ENCODE measurements at regions not wholly inside any gene's neighbourhood (a gene's known extent, or its start where the extent isn't known, plus 50 kb on each side); places are given as distances from the start of the nearest gene placed in this dataset.

DNA sequence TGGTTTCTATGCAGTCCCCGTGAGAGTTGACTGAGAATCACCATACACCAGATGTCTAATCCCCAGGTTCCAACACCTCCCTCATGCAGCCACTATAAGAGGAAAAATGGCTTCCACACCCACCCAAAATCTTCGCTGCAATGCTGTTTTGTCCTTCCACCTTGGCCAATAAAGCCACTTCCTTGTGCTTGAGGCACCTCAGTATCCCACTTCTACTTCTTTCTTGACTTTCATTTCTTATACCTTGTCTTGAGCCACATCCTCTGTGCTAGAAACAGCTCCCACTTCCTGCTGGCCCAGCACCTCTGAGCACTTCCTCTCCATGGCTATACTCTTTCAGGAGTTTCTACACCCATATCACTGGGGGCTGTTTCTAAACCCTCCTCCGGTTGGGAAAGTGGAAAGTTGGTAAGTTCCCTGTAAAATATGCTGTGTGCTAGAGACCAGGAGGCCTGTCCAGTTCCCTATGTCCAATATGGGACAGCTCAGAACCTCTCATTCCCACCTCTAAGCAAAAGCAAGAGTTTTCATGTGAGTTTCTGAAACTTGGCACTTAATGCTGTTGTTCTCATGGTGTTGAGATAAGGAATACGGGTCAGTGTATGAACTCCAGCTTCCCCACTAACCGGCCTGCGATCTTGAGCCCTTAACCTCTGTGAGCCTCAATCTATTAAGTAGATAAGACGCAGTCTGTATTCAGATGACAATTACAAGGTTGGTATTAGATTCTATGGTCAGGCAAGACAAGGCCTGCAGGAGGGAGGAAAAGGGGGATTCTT, 209.1 kb upstream of the ID2 start:
- no peak for ATAC-seq

DNA sequence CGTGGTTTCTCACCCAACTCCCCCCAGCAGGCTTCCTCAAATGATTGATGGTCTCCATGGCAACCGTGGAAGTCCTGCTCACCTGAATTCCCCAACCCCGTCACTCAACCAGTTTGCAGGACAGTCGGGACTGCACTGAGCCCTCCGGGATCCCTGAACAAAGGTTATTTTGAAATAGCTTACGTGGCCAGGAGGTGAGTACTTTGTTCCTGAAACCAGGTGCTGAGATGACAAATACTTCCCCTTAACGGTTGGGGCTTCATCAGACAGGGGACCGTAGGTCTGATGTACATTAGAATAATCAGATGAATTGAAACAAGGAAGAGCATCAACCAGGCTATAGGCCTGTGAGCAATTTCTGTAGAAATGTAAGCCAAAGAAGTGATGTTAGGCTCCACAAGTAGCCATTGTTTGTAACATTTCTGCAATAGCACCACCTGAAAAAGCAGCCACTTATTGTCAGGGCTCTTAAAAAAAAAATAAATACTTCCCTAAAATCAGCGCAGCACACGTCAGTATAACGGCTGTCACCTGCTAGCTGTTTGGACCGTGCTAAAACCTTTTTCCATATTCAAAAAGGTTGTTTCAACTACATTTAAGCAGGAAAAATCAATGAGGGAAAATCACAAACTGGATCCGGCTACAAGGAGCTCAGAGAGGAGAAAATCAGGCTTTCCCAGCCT, 206.4 kb upstream of the ID2 start:
- ATAC-seq: peak; percentile 91 to 94

GRCh38 chr2:8477552-8478470, 204.0 kb upstream of the ID2 start:
- peak; percentile 3 to 19 for ATAC-seq

DNA sequence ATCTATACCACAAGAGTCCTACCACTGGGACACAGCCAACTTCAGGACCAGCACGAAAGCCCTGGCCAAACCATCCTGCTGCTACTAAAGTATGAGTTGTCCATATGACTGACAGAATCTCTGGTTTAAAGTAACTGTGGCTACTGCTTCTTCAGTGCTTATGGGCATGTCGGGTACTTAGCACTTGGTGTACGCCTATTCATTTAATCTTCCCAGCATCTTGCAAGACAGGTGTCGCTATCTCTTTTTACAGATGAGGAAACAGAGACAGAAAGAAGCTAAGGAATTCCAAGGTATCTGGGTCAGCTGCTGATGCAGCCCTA, 203.4 kb upstream of the ID2 start:
- no peak for ATAC-seq

- ATAC-seq: no peak
Measured at GRCh38 chr2:8479298-8479697, 202.6 kb upstream of the ID2 start.

DNA sequence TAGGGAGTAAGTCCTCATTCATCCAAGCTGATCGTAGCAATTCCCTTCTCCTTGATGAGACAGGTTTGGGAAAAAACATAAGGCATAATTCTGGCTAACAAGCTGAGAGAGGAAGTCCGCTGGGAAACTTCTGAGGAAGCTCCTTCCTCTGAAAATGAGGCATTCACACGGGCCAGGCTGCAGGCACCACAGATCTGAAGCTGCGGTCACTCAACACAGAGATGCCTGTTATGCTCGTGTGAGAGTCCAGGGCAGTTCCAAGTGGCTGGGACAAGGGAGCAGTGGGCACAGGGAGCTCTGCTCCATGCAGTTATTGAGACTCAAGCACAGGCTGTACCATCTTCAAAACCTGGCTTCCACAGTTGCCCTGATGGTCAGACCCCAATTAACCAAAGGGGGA, 200.9 kb upstream of the ID2 start:
- ATAC-seq: no peak

DNA sequence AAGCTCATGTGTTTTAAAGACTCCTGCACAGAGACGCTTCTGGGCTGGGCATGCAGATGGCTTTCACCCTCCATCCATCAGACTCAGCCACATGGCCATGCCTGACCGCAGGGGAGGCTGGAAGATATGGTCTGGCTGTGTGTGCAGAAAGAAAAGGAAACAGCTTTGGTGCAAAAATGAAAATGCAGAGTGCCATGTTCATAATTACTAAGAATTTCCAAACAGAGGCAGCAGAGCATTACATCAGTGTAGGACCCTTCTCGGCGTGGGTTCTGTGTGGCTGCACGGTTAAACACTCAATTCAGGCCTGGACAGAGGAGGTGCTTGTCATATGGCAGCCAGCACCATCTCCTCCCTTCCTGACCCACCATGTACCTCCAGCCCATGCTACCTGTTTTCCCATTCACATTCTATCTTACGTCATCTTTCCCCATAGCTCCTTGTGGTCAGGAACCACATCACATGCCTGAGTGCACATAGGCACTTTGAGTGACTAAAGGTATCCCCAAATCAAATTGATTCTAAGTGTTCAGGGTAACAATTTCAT, 200.3 kb upstream of the ID2 start:
- ATAC-seq: peak; percentile 37 to 39

DNA sequence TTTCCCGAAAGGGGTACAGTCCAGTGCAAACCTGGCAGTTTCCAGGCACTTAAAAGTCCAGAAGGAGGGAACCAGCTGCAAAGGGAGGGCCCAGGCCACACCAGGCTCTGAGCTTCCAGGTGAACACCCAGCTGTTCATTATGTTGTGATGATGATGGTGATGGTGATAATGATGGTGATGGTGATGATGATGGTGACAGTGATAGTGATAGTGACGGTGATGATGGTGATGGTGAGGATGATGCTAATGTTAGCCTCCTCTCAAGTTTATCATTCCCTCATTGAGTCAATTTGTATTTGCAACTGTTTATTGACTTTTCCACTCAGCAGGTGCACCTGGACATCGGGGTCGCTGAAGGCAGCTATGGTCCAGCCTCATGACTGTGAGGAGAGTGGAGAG, 199.4 kb upstream of the ID2 start:
- no peak for ATAC-seq

DNA sequence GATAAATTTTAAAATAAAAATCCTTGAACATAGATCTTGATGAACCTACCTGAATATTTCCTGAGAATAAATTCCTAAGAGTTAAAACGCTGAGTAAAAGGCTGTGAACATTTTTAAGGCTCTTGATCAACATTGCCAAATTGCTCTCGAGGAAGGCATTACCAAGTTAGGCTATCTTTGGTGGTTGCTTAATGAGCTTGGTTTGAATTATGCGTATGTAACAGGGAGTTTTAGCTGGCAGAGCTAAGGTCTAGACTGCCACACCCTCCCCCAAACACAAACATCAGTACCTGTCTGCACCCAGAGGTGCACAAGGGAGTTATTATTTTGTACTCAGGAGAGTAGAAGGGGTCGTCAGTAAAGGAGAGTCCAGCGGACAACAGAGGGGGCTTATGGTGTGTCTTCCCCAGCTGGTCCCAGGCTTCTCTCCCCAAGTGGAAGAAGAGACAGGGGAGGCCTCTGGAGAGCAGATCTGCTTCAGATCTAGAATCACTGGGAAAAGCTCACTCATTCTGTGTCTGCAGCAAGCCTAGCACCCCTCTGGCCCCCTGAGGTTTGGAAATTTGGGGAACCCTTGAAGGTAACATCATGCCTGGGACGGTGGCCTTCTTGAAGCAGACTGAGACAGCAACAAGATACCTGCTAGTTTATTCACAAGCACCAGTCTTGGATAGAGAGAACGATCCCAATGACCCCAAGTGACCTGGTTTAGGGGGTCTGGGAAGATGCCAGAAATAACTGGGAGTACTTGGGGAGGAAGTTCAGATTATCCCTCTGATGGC, 197.2 kb upstream of the ID2 start:
- no peak for ATAC-seq

- no peak for ATAC-seq
Measured at GRCh38 chr2:8485736-8486135, 196.1 kb upstream of the ID2 start.

- peak; percentile 27 to 30 for ATAC-seq
Measured at GRCh38 chr2:8486141-8486540, 195.7 kb upstream of the ID2 start.

GRCh38 chr2:8487461-8487932, 194.4 kb upstream of the ID2 start:
- no peak for ATAC-seq

DNA sequence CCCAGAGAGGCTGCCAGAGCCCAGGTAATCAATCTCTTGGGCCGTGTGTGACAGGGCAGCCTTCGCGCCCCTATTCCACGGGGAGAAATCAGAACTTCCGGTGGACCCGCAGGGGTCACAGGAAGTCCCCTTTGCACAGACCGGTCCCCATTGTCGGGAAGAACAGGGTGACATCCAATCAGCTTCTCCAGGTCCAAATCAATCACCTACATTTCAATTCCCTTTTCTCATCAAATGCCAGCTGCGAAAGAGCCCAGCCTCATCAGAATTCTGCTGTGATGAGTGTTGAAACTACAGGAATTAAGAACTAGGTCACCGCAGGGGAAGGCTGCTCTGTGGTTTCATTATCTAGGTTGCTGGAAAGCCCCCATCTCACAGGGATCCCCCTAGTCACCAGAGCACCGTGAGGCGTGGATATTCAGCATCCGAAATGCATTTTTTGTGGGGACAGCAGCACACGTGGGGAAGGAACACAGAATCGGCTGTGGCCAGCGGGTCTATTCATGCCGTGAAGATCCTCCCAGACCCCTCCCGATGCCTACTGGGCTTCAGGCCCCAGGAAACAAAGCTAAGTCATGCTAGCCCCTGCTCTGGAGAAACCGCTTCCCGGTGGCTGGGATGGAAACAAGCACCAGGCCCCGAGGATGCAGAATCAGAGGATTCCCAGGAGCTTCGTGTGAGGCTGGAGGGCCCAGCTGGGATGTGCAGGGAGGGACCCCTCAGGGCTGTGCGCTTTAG, 193.7 kb upstream of the ID2 start:
- peak; percentile 85 to 87 for ATAC-seq

GRCh38 chr2:8489221-8489620, 192.6 kb upstream of the ID2 start:
- no peak for ATAC-seq

GRCh38 chr2:8489751-8490150, 192.1 kb upstream of the ID2 start:
- no peak for ATAC-seq

DNA sequence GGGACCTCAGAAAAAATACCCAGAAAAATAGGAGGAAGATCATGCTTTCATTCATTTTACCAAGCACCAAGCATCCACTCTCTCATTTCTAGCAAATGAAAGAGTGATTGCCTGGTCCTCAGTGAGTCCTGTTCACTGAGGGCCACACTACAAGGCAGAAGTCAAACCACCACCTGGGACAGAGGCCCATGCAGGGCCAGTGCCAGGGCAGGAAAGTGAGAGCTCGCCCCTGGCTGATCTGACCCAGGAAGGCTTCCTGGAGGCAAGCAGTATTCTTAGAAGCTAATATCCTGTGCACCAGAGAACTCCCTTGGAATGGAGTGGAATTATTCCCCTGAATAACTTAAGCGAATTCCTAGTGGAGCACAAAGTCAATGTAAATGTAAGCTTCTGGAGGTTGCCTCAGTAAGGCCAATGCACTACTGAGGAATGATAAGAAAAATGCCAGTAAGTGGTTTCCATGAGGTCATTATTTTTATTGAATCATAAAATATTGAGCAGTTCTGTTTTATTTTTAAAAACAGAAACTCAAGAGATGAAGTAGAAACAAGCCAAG, 191.6 kb upstream of the ID2 start:
- no peak for ATAC-seq

DNA sequence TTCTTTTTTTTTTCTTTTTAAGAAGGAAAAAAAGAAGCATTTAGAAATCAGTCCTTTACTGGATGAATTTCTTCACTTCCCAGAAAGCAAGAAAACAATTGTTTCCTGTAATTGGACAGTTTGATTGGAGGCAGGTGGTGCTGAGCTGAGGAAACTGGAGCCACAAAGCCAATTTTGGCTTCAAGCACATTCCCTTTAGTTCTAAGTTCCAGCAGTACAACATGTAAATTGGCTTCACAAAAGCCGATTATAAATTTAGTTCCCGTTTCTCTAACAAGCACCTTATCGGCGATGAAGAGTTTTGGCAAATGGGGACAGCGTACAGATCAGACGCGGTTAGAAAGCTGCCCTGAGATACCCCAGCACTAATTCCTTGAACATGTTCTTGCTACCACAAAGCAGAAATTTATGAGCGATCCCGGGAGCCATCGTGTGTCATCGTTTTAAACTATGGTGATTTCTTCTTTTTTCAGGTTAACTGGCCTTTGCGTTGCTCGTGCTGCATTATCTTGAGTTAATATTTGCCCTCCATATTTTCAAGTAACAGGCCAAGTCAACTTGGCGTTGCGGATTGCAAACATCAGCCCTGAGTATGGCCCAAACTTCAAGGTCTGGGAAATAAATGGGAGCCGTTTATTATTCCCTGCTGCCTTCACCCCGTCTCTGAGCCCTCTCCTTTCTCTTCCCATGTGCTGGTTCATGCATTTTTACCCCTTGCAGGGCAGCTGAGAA, 190.4 kb upstream of the ID2 start:
- no peak for ATAC-seq

DNA sequence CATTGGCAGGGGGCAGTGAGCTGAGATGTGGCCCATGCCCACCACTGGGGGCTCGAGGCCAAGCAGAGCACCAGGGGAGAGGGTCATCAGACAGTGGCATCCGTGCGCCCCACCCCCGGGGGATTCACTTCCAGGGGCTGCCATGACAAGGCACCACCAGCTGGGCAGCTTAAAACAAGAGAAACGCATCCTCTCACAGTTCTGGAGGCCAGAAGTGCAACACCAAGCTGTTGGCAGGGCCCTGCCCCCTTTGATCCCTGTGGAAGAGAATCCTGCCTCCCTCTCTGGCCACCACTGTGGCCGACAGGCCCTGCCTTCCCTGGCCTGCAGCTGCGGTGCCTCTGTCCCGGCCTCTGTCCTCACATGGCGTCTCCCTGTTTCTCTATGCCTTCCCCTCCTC, 187.7 kb upstream of the ID2 start:
- ATAC-seq: no peak

DNA sequence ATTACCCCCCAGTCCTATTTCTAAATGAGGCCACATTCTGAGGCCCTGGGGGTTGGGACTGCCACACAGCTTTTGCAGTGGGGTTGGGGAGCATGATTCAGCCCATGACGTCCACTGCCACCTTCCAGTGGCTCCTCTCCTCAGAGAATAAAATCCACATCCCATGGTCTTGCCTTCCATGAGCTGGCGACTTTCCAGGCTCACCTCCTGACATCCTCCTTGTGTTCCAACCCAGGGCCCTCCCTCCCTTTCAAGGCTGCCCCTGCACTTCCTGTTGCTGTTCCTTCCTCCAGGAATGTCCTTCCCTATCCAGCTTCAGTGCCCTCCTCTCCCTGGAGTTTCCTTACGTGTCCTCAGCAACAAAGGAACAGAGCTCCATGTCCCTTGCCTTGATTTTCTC, 187.3 kb upstream of the ID2 start:
- ATAC-seq: no peak

DNA sequence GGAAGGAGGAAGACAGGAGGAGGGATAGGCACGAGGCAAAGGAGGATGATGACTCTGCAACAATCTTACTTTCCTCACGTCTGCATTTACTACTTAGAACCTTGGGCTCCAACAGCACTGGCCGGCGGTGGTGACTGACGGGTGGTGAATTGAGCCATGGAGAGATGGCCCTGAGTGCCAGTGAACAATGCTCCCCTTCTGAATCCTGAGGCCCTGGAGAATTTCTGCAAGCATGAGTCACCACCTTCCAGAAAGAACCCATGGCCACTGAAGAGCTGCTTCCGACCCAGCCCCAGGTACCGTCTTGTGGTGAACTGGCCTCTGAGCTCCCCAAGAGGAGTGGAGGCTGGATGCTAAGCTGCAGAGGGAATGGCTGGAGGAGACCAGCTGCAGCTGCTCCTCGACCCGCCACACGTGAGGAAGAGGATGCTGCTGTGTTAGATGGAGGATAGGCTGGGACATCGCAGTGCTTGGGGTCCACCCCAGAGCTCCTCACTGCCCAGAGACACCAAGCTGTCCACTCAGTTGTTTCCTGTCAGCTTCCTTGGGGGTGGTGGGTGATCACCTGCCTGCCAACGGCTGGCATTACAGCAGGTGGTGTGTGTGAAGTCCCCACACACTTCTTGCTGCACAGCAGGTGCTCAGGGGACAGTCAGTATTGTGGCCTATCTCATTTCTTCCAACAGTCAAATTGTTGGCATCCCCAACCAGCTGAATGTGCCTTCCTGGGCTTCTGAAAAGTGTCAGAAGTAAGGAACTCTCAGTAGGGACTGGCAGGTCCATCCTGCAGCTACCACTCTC, 186.5 kb upstream of the ID2 start:
- ATAC-seq: no peak
